Immature natural killer cell (primary cell): ENCODE measurements at regions not wholly inside any gene's neighbourhood (a gene's known extent, or its start where the extent isn't known, plus 50 kb on each side); places are given as distances from the start of the nearest gene placed in this dataset.

Experiments
- DNase-seq, 3 donors: peaks; one replicate each; pipeline ENCODE4 v3.0.0; 2022; ENCODE audit warnings: mixed read lengths in 1 of 3
- H3K27ac Mint-ChIP-seq, 6 donors: one replicate each; pipeline ENCODE4 v1.8.0; 2020; ENCODE audit warnings: mixed read lengths in 6 of 6, mild to moderate bottlenecking in 5 of 6, inconsistent platforms in 4 of 6, moderate library complexity in 3 of 6
- H3K27me3 Mint-ChIP-seq, 3 donors: one replicate each; pipeline ENCODE4 v1.8.0; 2020 to 2021; ENCODE audit warnings: low read depth in 3 of 3, mild to moderate bottlenecking in 3 of 3, mixed read lengths in 3 of 3, moderate library complexity in 3 of 3, inconsistent platforms in 1 of 3
- H3K36me3 Mint-ChIP-seq, 3 donors: one replicate each; pipeline ENCODE4 v1.8.0; 2020; ENCODE audit warnings: mixed read lengths in 3 of 3, inconsistent platforms in 2 of 3, mild to moderate bottlenecking in 2 of 3
- H3K4me1 Mint-ChIP-seq, 2 donors: one replicate each; pipeline ENCODE4 v1.8.0; 2020; ENCODE audit warnings: inconsistent platforms in 2 of 2, mild to moderate bottlenecking in 2 of 2, mixed read lengths in 2 of 2, moderate library complexity in 1 of 2
- H3K4me3 Mint-ChIP-seq, 5 donors: one replicate each; pipeline ENCODE4 v1.8.0; 2020; ENCODE audit warnings: mild to moderate bottlenecking in 5 of 5, mixed read lengths in 5 of 5, inconsistent platforms in 3 of 5, moderate library complexity in 3 of 5
- H3K9me3 Mint-ChIP-seq, 6 donors: one replicate each; pipeline ENCODE4 v1.8.0; 2020; ENCODE audit warnings: mild to moderate bottlenecking in 6 of 6, mixed read lengths in 6 of 6, inconsistent platforms in 4 of 6, moderate library complexity in 3 of 6

DNA sequence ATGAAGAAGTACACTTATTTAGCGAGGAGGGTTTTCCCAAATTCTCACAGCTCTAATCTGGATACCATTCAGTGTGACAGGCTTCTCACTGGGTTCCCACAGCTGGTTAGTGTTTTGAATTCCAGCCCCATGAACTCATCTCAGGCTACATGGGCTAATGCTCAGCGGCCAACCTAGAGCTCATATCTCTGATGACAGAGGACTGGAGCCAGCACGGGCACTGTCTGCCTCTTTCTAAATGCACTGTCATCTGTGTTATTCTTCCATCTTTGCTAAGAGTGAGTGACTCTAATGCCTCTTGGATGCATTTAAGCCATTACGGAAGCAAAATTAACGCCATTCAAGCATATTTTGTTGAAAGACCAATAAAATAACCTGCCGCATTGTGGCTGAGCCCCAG lies 308.9 kb upstream of the JAG1 start:
- H3K9me3 Mint-ChIP-seq = peaks cover 0 to 4% (median 0%) of the 10 kb centered on the region in 6 donors
- no peak overlapping the region for H3K4me3 Mint-ChIP-seq
- DNase-seq = no peak
- H3K27me3 Mint-ChIP-seq = peaks cover 0 to 3% (median 2%) of the 10 kb centered on the region in 3 donors
- no peaks in the 10 kb centered on the region for H3K4me1 Mint-ChIP-seq
- H3K36me3 Mint-ChIP-seq = no peaks in the 10 kb centered on the region
- H3K27ac Mint-ChIP-seq = no peak overlapping the region

DNA sequence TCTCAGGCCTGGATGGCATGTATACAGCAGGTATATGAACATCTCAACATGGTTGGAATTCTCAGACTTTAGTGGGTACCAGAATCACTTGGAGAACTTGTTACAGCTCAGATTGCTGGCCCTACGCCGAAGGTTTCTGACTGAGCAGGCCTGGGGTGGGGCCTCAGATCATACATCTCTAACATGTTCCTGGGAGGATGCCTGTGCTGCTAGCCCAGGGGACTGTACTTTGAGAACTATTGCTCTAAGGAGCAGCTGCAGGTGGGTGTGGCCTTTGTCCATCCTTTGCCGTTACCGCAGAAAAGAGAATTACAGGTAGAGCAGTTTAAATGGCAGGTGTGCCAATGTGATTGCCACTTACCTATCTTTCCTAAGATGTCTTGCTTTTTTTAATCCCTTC lies 310.5 kb upstream of the JAG1 start:
- Mint-ChIP-seq H3K4me3 (no peak overlapping the region), H3K9me3 (peaks cover 0 to 4% (median 0%) of the 10 kb centered on the region in 6 donors), H3K4me1 (no peaks in the 10 kb centered on the region), H3K36me3 (no peaks in the 10 kb centered on the region), H3K27me3 (peaks cover 0 to 3% (median 2%) of the 10 kb centered on the region in 3 donors), H3K27ac (no peak overlapping the region)
- no peak for DNase-seq

DNA sequence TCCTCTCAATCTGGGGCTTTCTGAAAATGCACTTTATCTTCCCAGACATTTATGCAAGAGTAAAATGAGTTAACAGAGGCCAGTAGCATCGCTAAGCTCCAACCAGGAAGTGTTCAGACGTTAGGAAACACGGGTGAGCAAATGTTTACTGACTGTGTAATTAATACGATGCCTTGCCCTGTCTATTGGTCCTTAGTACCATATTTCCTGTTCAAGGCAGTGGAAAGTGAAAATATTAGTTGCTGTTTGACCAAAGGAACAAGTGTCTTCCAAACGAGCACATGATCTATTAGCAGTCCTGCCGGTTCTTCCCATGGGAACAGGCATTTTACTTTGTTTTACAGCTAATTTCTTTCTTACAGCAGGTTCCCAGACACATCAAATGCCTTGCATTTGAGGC lies 311.1 kb upstream of the JAG1 start:
- H3K36me3 Mint-ChIP-seq = no peaks in the 10 kb centered on the region
- no peak overlapping the region for H3K27ac Mint-ChIP-seq
- peaks cover 0 to 6% (median 2%) of the 10 kb centered on the region in 6 donors for H3K9me3 Mint-ChIP-seq
- peaks cover 0 to 3% (median 3%) of the 10 kb centered on the region in 3 donors for H3K27me3 Mint-ChIP-seq
- no peak overlapping the region for H3K4me3 Mint-ChIP-seq
- DNase-seq = no peak
- no peaks in the 10 kb centered on the region for H3K4me1 Mint-ChIP-seq

DNA sequence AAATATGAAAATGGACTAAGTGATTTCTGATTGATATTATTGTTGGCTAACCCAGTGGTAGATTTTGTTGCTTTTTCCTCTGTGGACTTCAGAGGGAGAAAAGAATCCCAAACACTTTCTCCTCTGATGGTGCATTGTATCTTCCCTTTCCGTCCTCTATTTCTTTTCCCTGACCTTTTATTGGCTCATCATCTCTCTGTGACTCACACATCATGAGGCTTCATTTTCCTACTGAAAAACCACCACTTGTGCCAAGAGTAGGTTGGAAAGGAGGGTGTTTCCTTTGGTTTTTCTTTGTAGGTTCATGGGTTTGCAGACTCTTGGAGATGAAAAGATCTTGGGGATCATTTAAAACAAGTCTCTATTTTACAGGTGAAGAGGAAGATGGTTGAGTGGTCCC lies 311.7 kb upstream of the JAG1 start:
- H3K9me3 Mint-ChIP-seq = peaks cover 0 to 6% (median 2%) of the 10 kb centered on the region in 6 donors
- H3K4me3 Mint-ChIP-seq = no peak overlapping the region
- peaks cover 0 to 3% (median 3%) of the 10 kb centered on the region in 3 donors for H3K27me3 Mint-ChIP-seq
- no peaks in the 10 kb centered on the region for H3K36me3 Mint-ChIP-seq
- H3K4me1 Mint-ChIP-seq = no peaks in the 10 kb centered on the region
- DNase-seq = no peak
- no peak overlapping the region for H3K27ac Mint-ChIP-seq

DNA sequence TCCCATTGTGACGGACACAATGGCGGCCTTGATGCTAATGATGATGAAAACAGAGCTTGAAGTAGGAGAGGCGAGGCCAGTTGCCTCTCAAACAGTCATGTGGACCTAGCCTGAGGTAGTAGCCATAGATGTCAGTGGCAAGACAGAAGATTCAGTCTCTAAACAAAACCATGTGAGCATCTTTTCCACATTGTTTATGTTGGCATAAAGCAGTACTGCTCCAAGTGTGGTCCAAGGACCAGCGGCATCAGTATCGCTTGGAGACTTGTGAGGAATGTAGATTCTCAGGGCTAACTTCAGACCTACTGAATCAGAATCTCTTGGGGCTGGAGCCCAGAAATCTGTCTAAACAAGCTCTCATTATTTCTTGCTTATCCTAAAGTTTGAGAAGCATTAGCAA lies 312.8 kb upstream of the JAG1 start:
- Mint-ChIP-seq H3K27me3 (peaks cover 0 to 3% (median 1%) of the 10 kb centered on the region in 3 donors), H3K27ac (no peak overlapping the region), H3K9me3 (peaks cover 0 to 6% (median 2%) of the 10 kb centered on the region in 6 donors), H3K4me1 (no peaks in the 10 kb centered on the region), H3K36me3 (no peaks in the 10 kb centered on the region), H3K4me3 (no peak overlapping the region)
- no peak for DNase-seq

DNA sequence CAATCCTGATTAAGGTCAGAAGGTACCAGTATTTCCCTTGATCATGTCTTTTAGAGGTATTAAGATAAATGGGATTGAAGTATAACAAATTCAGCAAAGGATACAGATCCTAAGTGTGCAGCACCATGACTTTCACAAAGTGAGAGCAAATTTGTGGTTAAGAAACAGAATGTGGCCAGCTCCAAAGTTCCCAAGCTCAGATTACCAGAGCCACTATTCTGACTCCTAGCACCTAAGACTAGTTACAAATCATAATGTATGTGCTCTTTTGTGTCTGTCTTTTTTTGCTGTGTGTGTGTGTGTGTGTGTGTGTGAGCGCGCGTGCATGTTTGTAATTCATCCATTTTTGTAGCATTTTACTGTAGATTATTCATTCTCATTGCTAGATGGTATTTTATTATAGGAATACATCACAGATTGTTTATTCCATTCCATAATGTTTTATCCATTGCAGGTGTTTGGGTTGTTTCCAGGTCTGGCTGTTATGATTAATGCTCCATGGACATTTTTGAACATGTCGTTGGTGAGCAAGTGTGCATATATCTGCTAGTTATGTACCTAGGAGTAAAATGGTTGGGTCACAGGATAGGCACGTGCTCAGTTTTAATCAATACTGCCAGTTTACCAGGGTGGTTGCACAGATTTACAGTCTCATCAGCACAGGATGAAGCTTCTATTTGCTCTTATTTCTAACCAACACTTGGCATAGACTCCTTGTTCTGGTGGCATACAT lies 314.0 kb upstream of the JAG1 start:
- H3K9me3 Mint-ChIP-seq = peaks cover 0 to 6% (median 2%) of the 10 kb centered on the region in 6 donors
- H3K4me3 Mint-ChIP-seq = no peak overlapping the region
- H3K27ac Mint-ChIP-seq = no peak overlapping the region
- no peak for DNase-seq
- H3K4me1 Mint-ChIP-seq = no peaks in the 10 kb centered on the region
- peaks cover 0 to 3% (median 1%) of the 10 kb centered on the region in 3 donors for H3K27me3 Mint-ChIP-seq
- H3K36me3 Mint-ChIP-seq = no peaks in the 10 kb centered on the region

DNA sequence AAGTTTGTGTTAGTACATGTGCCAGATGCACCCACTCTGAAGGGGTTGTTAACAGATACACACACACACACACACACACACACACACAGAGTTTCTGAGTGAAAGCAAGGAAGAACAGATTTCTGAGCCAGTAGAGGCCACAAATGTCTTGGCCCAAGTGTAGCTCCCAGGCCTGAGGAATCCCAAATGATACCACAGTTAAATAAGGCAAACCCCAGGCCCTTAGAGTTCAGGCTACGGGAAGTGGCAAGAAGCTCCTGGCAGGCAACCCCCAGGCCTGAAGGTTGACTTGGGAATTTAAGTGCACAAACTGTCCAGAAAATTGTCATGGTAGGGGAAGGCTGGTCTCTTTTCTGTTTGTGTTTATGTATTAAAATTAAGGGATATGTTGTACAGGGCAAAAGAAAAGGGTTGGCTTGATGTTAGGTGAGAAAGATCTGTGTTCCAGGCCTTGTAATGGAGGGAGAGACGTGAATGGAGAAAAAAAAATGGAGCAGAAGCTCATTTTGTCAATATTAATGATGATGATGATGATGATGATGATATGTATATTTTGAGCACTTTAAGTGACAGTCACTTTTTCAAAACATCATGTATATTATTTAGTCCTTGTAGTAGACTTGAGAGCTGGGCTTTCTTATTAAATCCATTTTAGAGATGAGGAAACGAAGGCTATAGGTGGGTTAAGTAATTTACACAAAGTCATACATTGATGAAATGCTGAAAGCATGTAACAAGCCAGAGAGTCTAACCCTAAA lies 317.0 kb upstream of the JAG1 start:
- H3K4me3 Mint-ChIP-seq = no peak overlapping the region
- no peak for DNase-seq
- no peak overlapping the region for H3K27ac Mint-ChIP-seq
- H3K27me3 Mint-ChIP-seq = peaks cover 0 to 3% (median 1%) of the 10 kb centered on the region in 3 donors
- no peaks in the 10 kb centered on the region for H3K36me3 Mint-ChIP-seq
- H3K9me3 Mint-ChIP-seq = peaks cover 0 to 6% (median 4%) of the 10 kb centered on the region in 6 donors
- no peaks in the 10 kb centered on the region for H3K4me1 Mint-ChIP-seq

DNA sequence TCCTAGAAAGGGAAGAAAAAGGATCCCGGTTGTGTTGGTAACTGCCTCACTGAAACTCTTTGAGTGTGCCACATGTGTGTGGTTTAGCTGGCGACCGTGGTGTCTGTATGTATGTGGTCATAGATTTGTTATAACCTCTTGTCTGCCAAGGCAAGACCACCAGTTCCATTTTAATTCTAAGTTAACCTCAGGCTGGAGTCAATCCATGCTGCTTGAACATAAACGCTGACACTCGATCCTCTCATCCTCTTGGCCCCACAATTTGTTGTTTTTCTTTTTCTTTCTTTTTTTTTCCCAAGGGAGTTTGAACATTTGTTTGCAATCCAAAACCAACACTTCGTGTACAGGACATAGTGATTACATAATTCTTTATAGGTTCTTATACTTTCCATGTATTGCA lies 318.9 kb upstream of the JAG1 start:
- H3K36me3 Mint-ChIP-seq = no peaks in the 10 kb centered on the region
- DNase-seq = no peak
- no peak overlapping the region for H3K4me3 Mint-ChIP-seq

DNA sequence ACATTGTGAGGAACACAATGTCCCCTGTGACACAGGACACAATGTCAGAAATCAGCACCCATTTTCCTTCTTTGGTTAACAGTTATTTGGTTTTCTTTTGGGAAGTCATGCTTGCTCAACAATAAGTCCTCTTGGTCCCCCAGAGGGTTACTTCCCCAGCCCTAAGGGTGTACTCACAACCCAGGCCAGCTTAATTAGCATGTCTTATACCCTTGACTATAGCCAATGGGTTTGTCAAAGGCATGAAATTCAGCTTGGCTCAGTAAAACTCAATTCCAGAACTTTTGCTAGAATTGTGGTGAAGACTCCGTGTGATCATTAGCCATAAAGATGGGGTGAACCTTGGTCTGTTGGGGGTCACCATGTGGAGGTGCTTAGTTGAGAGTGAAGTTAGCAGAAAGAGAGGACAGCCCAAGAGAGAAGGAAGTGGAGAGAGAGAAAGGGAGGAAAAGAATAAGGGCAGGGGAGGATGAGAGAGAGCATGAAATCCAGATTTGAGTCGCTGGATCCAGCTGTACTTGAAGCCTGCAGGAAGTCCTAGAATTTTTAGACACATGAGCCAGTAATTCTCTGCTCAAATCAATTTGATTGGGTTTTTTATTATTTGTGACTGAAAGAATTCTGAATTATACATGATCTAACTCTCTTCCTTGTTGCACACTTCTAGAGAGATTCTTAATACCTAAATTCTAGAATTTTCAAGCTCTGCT lies 321.3 kb upstream of the JAG1 start:
- H3K4me1 Mint-ChIP-seq = no peaks in the 10 kb centered on the region
- H3K27ac Mint-ChIP-seq = no peak overlapping the region
- H3K9me3 Mint-ChIP-seq = peaks cover 0 to 6% (median 3%) of the 10 kb centered on the region in 6 donors
- peaks cover 0 to 2% (median 2%) of the 10 kb centered on the region in 3 donors for H3K27me3 Mint-ChIP-seq
- H3K4me3 Mint-ChIP-seq = no peak overlapping the region
- no peak for DNase-seq
- H3K36me3 Mint-ChIP-seq = no peaks in the 10 kb centered on the region

More for the DNA sequence above, 318.9 kb upstream of the JAG1 start:
- peaks cover 0 to 6% (median 4%) of the 10 kb centered on the region in 6 donors for H3K9me3 Mint-ChIP-seq
- no peak overlapping the region for H3K27ac Mint-ChIP-seq
- no peaks in the 10 kb centered on the region for H3K4me1 Mint-ChIP-seq
- peaks cover 0 to 2% (median 1%) of the 10 kb centered on the region in 3 donors for H3K27me3 Mint-ChIP-seq

DNA sequence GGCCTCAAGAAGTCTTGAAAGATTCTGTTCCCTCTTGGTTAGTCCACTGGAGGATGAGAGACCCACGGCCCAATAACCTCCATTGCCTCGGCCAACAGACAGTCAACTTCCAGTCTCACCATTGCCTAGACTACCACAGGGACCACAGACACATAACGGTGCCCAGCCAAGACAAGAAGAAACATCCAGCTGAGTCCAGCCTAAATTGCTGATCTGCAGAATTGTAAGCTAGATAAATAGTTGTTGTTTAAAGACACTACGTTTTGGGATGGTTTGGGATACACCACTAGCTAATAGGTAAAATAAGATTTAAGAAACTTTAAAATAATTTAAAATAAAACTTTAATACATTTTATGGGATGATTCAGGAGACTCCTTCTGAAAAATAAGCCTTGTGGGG lies 324.7 kb upstream of the JAG1 start:
- Mint-ChIP-seq H3K4me1 (no peaks in the 10 kb centered on the region), H3K4me3 (no peak overlapping the region), H3K9me3 (peaks cover 0 to 11% (median under 1%) of the 10 kb centered on the region in 6 donors), H3K36me3 (no peaks in the 10 kb centered on the region), H3K27ac (no peak overlapping the region), H3K27me3 (peaks cover 1 to 2% (median 2%) of the 10 kb centered on the region in 3 donors)
- no peak for DNase-seq

DNA sequence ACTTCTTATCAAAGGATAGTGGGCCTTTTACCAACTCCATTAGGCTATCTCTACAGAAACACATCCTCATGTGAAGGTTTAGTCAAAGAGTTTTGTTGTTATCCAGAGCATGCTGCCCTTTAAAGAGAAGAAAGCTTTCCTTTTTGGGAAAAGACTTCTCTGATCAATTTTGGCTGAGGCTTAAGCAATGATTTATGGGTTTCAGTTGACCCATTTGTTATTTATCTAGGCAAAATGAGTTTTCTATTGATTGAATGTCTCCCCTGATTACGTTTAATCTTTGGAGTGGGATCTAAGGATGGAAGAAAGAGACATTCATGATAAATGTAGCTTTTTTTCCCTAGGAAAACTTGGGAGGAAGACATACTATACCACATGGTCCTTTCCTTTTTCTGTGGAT lies 326.6 kb upstream of the JAG1 start:
- H3K36me3 Mint-ChIP-seq = no peaks in the 10 kb centered on the region
- H3K9me3 Mint-ChIP-seq = peaks cover 0 to 6% (median 0%) of the 10 kb centered on the region in 6 donors
- peaks cover 1 to 2% (median 2%) of the 10 kb centered on the region in 3 donors for H3K27me3 Mint-ChIP-seq
- no peaks in the 10 kb centered on the region for H3K4me1 Mint-ChIP-seq
- H3K4me3 Mint-ChIP-seq = no peak overlapping the region
- H3K27ac Mint-ChIP-seq = no peak overlapping the region
- DNase-seq = no peak

DNA sequence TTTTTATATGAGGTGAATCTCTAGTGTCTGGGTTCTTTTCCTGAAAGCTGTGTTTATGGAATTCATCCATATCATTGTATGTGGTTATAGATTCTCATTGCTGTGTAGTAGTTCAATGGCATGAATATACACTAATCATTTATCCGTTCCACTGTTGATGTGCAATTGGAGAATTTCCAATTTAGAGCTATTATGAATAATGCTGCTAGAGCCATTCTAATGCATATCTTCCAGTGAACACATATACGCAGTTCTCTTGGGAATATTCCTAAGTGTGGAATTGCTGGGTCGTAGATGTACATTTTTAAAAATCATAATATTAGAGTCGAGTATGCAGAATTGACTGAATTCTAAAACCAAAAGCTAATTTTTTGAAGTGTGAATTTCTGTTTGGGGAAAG lies 327.5 kb upstream of the JAG1 start:
- H3K4me3 Mint-ChIP-seq = no peak overlapping the region
- no peaks in the 10 kb centered on the region for H3K36me3 Mint-ChIP-seq
- H3K4me1 Mint-ChIP-seq = no peaks in the 10 kb centered on the region
- no peak for DNase-seq
- peaks cover 1 to 2% (median 2%) of the 10 kb centered on the region in 3 donors for H3K27me3 Mint-ChIP-seq
- peaks cover 0 to 6% (median 0%) of the 10 kb centered on the region in 6 donors for H3K9me3 Mint-ChIP-seq
- no peak overlapping the region for H3K27ac Mint-ChIP-seq

DNA sequence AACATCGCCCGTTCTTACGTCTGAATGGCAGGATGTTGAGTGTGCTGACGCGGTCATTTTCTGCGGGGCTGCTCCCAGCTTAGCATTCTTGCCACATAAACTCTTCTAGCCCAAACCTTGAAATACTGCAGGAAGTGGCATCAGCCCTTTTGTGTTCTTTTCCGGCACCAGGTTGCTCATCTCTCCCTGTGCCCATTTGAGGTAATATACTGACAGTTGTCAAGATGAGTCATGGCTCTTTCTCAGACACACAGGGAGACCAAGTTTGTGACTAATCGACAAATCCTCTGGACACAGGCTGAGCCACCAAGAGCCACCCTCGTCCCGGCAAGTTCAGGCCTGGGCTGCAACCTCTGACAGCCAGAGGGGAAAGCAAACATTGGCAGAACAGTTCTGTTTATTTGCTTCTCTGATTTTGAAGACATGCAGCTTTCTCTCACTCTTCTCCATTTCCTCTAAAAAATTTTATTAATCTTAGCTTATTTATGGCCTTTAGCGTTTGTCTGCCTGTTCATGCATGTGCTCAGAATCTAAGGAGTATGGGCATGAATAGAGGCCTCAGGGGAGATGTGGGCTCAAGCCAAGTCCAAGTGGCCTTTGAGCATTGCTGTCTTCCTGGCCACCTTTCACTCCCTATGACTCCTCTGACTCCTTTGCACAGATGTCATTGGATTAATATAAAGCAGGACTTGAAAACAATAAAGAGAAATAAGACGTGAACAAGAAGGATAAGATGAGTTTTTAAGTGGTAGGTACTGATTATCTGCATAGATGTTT lies 328.2 kb upstream of the JAG1 start:
- H3K4me1 Mint-ChIP-seq = no peaks in the 10 kb centered on the region
- H3K4me3 Mint-ChIP-seq = no peak overlapping the region
- DNase-seq = no peak
- no peaks in the 10 kb centered on the region for H3K36me3 Mint-ChIP-seq
- peaks cover 0 to 9% (median 0%) of the 10 kb centered on the region in 6 donors for H3K9me3 Mint-ChIP-seq
- peaks cover 0 to 2% (median 1%) of the 10 kb centered on the region in 3 donors for H3K27me3 Mint-ChIP-seq
- no peak overlapping the region for H3K27ac Mint-ChIP-seq
